Middle frontal gyrus (tissue), 1 donor: ENCODE measurements at regions not wholly inside any gene's neighbourhood (a gene's known extent, or its start where the extent isn't known, plus 50 kb on each side); places are given as distances from the start of the nearest gene placed in this dataset.
"Not testable (repeated sequence)": the region's sequence is repeated elsewhere in the genome, so short reads cannot be mapped to it uniquely, and the experiment has no call there.

Source experiments
- DNase-seq: peaks from one replicate; pipeline ENCODE4 v3.0.0-alpha.2; 2015; ENCODE audit warnings: low spot score; ENCODE audit errors: extremely low spot score

GRCh38 chr14:37890095-37890494 is 294.7 kb downstream of the TTC6 start:
- DNase-seq: no peak

- not testable (repeated sequence) for DNase-seq
Observed at GRCh38 chr14:37891500-37891899, 296.1 kb downstream of the TTC6 start.

GRCh38 chr14:37894463-37894862 is 299.0 kb downstream of the TTC6 start:
- no peak for DNase-seq

GRCh38 chr14:37899365-37899764 is 303.9 kb downstream of the TTC6 start:
- no peak for DNase-seq

GRCh38 chr14:37900561-37900960 is 305.1 kb downstream of the TTC6 start:
- no peak for DNase-seq

- no peak for DNase-seq
Observed at GRCh38 chr14:37901978-37902377, 305.7 kb upstream of the SSTR1 start.

GRCh38 chr14:37903343-37904191 is 304.1 kb upstream of the SSTR1 start:
- peak; percentile 40 for DNase-seq

- DNase-seq: no peak
Observed at GRCh38 chr14:37924622-37925021, 283.1 kb upstream of the SSTR1 start.

- DNase-seq: no peak
Observed at GRCh38 chr14:37932008-37932407, 275.7 kb upstream of the SSTR1 start.

- no peak for DNase-seq
Observed at GRCh38 chr14:37932481-37932880, 275.2 kb upstream of the SSTR1 start.

- no peak for DNase-seq
Observed at GRCh38 chr14:37936971-37937370, 270.7 kb upstream of the SSTR1 start.

GRCh38 chr14:37939442-37940028 is 268.2 kb upstream of the SSTR1 start:
- DNase-seq: no peak

GRCh38 chr14:37945959-37946358 is 261.7 kb upstream of the SSTR1 start:
- no peak for DNase-seq

GRCh38 chr14:37946819-37947218 is 260.9 kb upstream of the SSTR1 start:
- no peak for DNase-seq

GRCh38 chr14:37948266-37948665 is 259.4 kb upstream of the SSTR1 start:
- no peak for DNase-seq

- DNase-seq: no peak
Observed at GRCh38 chr14:37968664-37969240, 239.0 kb upstream of the SSTR1 start.

- DNase-seq: no peak
Observed at GRCh38 chr14:37969511-37969979, 238.2 kb upstream of the SSTR1 start.

- no peak for DNase-seq
Observed at GRCh38 chr14:37970696-37971095, 237.0 kb upstream of the SSTR1 start.

GRCh38 chr14:37972941-37973887 is 234.5 kb upstream of the SSTR1 start:
- no peak for DNase-seq

- DNase-seq: no peak
Observed at GRCh38 chr14:37974421-37974820, 233.3 kb upstream of the SSTR1 start.

- DNase-seq: no peak
Observed at GRCh38 chr14:37977481-37977880, 230.2 kb upstream of the SSTR1 start.
